ENCODE measurements at regions not wholly inside any gene's neighbourhood (a gene's known extent, or its start where the extent isn't known, plus 50 kb on each side); places are given as distances from the start of the nearest gene placed in this dataset.

DNA sequence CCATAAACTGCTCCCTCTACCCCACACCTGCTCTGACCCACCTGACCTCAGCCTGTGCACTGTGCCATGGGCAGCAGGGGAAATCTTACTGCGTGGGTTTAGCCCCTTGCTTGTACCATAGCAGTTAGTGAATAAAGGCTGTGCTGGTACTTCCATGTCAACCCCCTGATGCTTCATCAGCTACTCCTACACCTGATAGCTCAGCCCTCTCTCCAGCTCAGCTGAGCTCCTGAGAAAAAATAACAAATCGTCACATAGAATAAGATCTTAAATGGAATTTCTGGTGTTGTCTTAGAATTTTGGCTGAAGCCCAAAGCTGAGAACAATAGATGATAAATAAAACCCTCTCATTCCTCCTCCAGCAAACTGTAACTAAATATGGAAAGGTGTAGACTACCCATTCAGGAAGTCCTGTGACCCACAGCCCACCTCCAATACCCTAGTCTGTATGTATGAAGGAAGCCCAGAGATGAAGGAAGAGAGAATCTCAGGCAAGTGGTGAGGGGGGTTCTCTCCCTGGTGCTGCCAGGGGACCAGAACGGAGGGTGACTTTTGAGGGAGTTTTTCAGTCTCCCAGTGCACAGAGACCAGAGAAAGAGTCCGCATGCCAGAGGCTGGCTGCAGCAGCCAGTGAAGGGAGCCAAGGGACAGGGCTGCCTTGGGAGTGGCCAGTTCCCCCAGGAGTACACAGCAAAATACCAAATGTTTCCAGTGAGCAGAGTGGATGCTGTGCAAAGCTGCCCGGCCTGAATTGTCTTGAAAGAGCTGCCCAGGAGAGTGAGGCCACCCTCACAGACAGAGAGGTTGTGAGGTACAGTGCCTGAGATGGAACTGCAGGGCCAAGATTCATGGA is 227.3 kb downstream of the QDPR start:
- TF ChIP-seq CTCF (conservative IDR thresholded peaks at IDR 0.05; ENCODE audit: low read depth, low read length): no peak
- Histone ChIP-seq H2AFZ (ENCODE audit: low read depth) (no peak overlapping the region), H3K4me3 (IDR thresholded peaks at IDR 0.05; ENCODE audit: insufficient read depth, low read depth, low read length) (no peak overlapping the region), H3K27ac (no peak overlapping the region), H3K36me3 (ENCODE audit: insufficient read depth) (no peaks in the 10 kb centered on the region), H3K9ac (no peak overlapping the region), H4K20me1 (ENCODE audit: insufficient read depth) (no peaks in the 10 kb centered on the region), H3K27me3 (ENCODE audit: insufficient read depth, low read depth) (no peaks in the 10 kb centered on the region), H3K4me1 (ENCODE audit: low read depth, poor library complexity, severe bottlenecking) (no peaks in the 10 kb centered on the region), H3K4me2 (no peak overlapping the region), H3K79me2 (ENCODE audit: insufficient read depth, low read depth) (no peaks in the 10 kb centered on the region)

- no peaks in the 10 kb centered on the region for H3K36me3 ChIP-seq (ENCODE audit: insufficient read depth)
- H3K9ac ChIP-seq: no peak overlapping the region
- H4K20me1 ChIP-seq (ENCODE audit: insufficient read depth): no peaks in the 10 kb centered on the region
- no peaks in the 10 kb centered on the region for H3K79me2 ChIP-seq (ENCODE audit: insufficient read depth, low read depth)
- H3K27me3 ChIP-seq (ENCODE audit: insufficient read depth, low read depth): no peaks in the 10 kb centered on the region
- no peak overlapping the region for H3K4me3 ChIP-seq (IDR thresholded peaks at IDR 0.05; ENCODE audit: insufficient read depth, low read depth, low read length)
- H3K4me1 ChIP-seq (ENCODE audit: low read depth, poor library complexity, severe bottlenecking): no peaks in the 10 kb centered on the region
- no peak overlapping the region for H3K27ac ChIP-seq
- no peak overlapping the region for H2AFZ ChIP-seq (ENCODE audit: low read depth)
- no peak for TF ChIP-seq CTCF (conservative IDR thresholded peaks at IDR 0.05; ENCODE audit: low read depth, low read length)
- H3K4me2 ChIP-seq: no peak overlapping the region
These were observed 228.1 kb downstream of the QDPR start for GRCh38 chr4:17283832-17284231.

- Histone ChIP-seq H2AFZ (ENCODE audit: low read depth) (no peak overlapping the region), H3K27ac (no peak overlapping the region), H4K20me1 (ENCODE audit: insufficient read depth) (no peaks in the 10 kb centered on the region), H3K79me2 (ENCODE audit: insufficient read depth, low read depth) (no peaks in the 10 kb centered on the region), H3K4me1 (ENCODE audit: low read depth, poor library complexity, severe bottlenecking) (no peaks in the 10 kb centered on the region), H3K36me3 (ENCODE audit: insufficient read depth) (no peaks in the 10 kb centered on the region), H3K9ac (no peak overlapping the region), H3K27me3 (ENCODE audit: insufficient read depth, low read depth) (no peaks in the 10 kb centered on the region), H3K4me2 (no peak overlapping the region), H3K4me3 (IDR thresholded peaks at IDR 0.05; ENCODE audit: insufficient read depth, low read depth, low read length) (no peak overlapping the region)
- TF ChIP-seq CTCF (conservative IDR thresholded peaks at IDR 0.05; ENCODE audit: low read depth, low read length): no peak
These were observed 228.6 kb downstream of the QDPR start for GRCh38 chr4:17283251-17283650.

- Histone ChIP-seq H3K27ac (no peak overlapping the region), H3K4me2 (no peak overlapping the region), H2AFZ (ENCODE audit: low read depth) (no peak overlapping the region), H3K4me3 (IDR thresholded peaks at IDR 0.05; ENCODE audit: insufficient read depth, low read depth, low read length) (no peak overlapping the region), H3K36me3 (ENCODE audit: insufficient read depth) (no peaks in the 10 kb centered on the region), H3K4me1 (ENCODE audit: low read depth, poor library complexity, severe bottlenecking) (no peaks in the 10 kb centered on the region), H3K9ac (no peak overlapping the region), H3K79me2 (ENCODE audit: insufficient read depth, low read depth) (no peaks in the 10 kb centered on the region), H3K27me3 (ENCODE audit: insufficient read depth, low read depth) (no peaks in the 10 kb centered on the region), H4K20me1 (ENCODE audit: insufficient read depth) (no peaks in the 10 kb centered on the region)
- no peak for TF ChIP-seq CTCF (conservative IDR thresholded peaks at IDR 0.05; ENCODE audit: low read depth, low read length)
These were observed 231.4 kb downstream of the QDPR start for GRCh38 chr4:17280261-17281018.
